ENCODE measurements at regions not wholly inside any gene's neighbourhood (a gene's known extent, or its start where the extent isn't known, plus 50 kb on each side); places are given as distances from the start of the nearest gene placed in this dataset.

GRCh38 chr10:121337427-121337826 lies 260.8 kb downstream of the FGFR2 start:
- no peak for DNase-seq
- Mint-ChIP-seq H3K9me3 (ENCODE audit: unreplicated experiment) (no peaks in the 10 kb centered on the region), H3K4me1 (ENCODE audit: low read depth, unreplicated experiment) (peaks cover 43% of the 10 kb centered on the region), H3K27ac (ENCODE audit: unreplicated experiment) (no peak overlapping the region), H3K36me3 (ENCODE audit: insufficient read depth, unreplicated experiment) (no peaks in the 10 kb centered on the region), H3K4me3 (ENCODE audit: unreplicated experiment) (no peak overlapping the region), H3K27me3 (ENCODE audit: insufficient read depth, unreplicated experiment) (no peaks in the 10 kb centered on the region)
- CTCF ChIA-PET = interaction anchor here (1.6 kb wide), 1 partner anchor 150 kb away, joined by 5 read pairs; no protein-coding TSS in a partner anchor
- Histone ChIP-seq H3K9me3 (no peaks in the 10 kb centered on the region), H3K27me3 (replicated peaks; ENCODE audit: control insufficient read depth, insufficient read depth, low read length) (no peaks in the 10 kb centered on the region), H3K4me1 (peaks cover 73% of the 10 kb centered on the region), H3K36me3 (ENCODE audit: control insufficient read depth, insufficient read depth, low read length) (no peaks in the 10 kb centered on the region), H3K4me3 (ENCODE audit: low read depth, low read length) (no peak overlapping the region)
- intact Hi-C loops (cut with micrococcal nuclease; ENCODE audit: unreplicated experiment) = no loop called here
- POLR2A ChIA-PET = no interaction called here
- TF ChIP-seq CTCF (IDR thresholded peaks at IDR 0.05; ENCODE audit: insufficient read depth in 1 of 2, low read depth in 1 of 2, low read length in 1 of 2, severe bottlenecking in 1 of 2, unreplicated experiment in 1 of 2) = no peak
- BruUV-seq (replicated peaks) = no TSS peak

- Histone ChIP-seq H3K27me3 (replicated peaks; ENCODE audit: control insufficient read depth, insufficient read depth, low read length) (no peaks in the 10 kb centered on the region), H3K9me3 (no peaks in the 10 kb centered on the region), H3K4me3 (ENCODE audit: low read depth, low read length) (no peak overlapping the region), H3K4me1 (peaks cover 64% of the 10 kb centered on the region), H3K36me3 (ENCODE audit: control insufficient read depth, insufficient read depth, low read length) (no peaks in the 10 kb centered on the region)
- peaks cover 7% of the 10 kb centered on the region for H3K9me3 Mint-ChIP-seq (ENCODE audit: unreplicated experiment)
- intact Hi-C loops (cut with micrococcal nuclease; ENCODE audit: unreplicated experiment) = no loop called here
- no peak overlapping the region for H3K27ac Mint-ChIP-seq (ENCODE audit: unreplicated experiment)
- ChIA-PET POLR2A (no interaction called here), CTCF (interaction anchor here (1.6 kb wide), 1 partner anchor 151 kb away, joined by 5 read pairs; no protein-coding TSS in a partner anchor)
- H3K4me3 Mint-ChIP-seq (ENCODE audit: unreplicated experiment) = no peak overlapping the region
- no peaks in the 10 kb centered on the region for H3K36me3 Mint-ChIP-seq (ENCODE audit: insufficient read depth, unreplicated experiment)
- peaks cover 43% of the 10 kb centered on the region for H3K4me1 Mint-ChIP-seq (ENCODE audit: low read depth, unreplicated experiment)
- no peak for TF ChIP-seq CTCF (IDR thresholded peaks at IDR 0.05; ENCODE audit: insufficient read depth in 1 of 2, low read depth in 1 of 2, low read length in 1 of 2, severe bottlenecking in 1 of 2, unreplicated experiment in 1 of 2)
- no TSS peak for BruUV-seq (replicated peaks)
- H3K27me3 Mint-ChIP-seq (ENCODE audit: insufficient read depth, unreplicated experiment) = no peaks in the 10 kb centered on the region
- no peak for DNase-seq
Observed at GRCh38 chr10:121338206-121338980, 259.9 kb downstream of the FGFR2 start.

GRCh38 chr10:121339114-121339513 lies 259.1 kb downstream of the FGFR2 start:
- no peak for DNase-seq
- Mint-ChIP-seq H3K9me3 (ENCODE audit: unreplicated experiment) (peaks cover 9% of the 10 kb centered on the region), H3K4me3 (ENCODE audit: unreplicated experiment) (no peak overlapping the region), H3K4me1 (ENCODE audit: low read depth, unreplicated experiment) (peaks cover 43% of the 10 kb centered on the region), H3K36me3 (ENCODE audit: insufficient read depth, unreplicated experiment) (no peaks in the 10 kb centered on the region), H3K27ac (ENCODE audit: unreplicated experiment) (no peak overlapping the region), H3K27me3 (ENCODE audit: insufficient read depth, unreplicated experiment) (no peaks in the 10 kb centered on the region)
- H3K27me3 ChIP-seq (replicated peaks; ENCODE audit: control insufficient read depth, insufficient read depth, low read length) = no peaks in the 10 kb centered on the region
- ChIA-PET POLR2A (no interaction called here), CTCF (interaction anchor here (1.6 kb wide), 1 partner anchor 151 kb away, joined by 5 read pairs; no protein-coding TSS in a partner anchor)
- intact Hi-C loops (cut with micrococcal nuclease; ENCODE audit: unreplicated experiment) = no loop called here
- H3K9me3 ChIP-seq = no peaks in the 10 kb centered on the region
- H3K36me3 ChIP-seq (ENCODE audit: control insufficient read depth, insufficient read depth, low read length) = no peaks in the 10 kb centered on the region
- BruUV-seq (replicated peaks) = no TSS peak
- peaks cover 56% of the 10 kb centered on the region for H3K4me1 ChIP-seq
- TF ChIP-seq CTCF (IDR thresholded peaks at IDR 0.05; ENCODE audit: insufficient read depth in 1 of 2, low read depth in 1 of 2, low read length in 1 of 2, severe bottlenecking in 1 of 2, unreplicated experiment in 1 of 2) = no peak
- no peak overlapping the region for H3K4me3 ChIP-seq (ENCODE audit: low read depth, low read length)
